Sciatic nerve (tissue), 2 donors: ENCODE measurements at regions not wholly inside any gene's neighbourhood (a gene's known extent, or its start where the extent isn't known, plus 50 kb on each side); places are given as distances from the start of the nearest gene placed in this dataset.
"Not testable (repeated sequence)": the region's sequence is repeated elsewhere in the genome, so short reads cannot be mapped to it uniquely, and the experiment has no call there.

Experiments used
- ATAC-seq: fragments of 200-7000 bp; cut with Tn5 transposase; one replicate; pipeline ENCODE4 v1.9.1; 2020; ENCODE audit warnings: mild to moderate bottlenecking, moderate library complexity
- DNase-seq: peaks from one replicate; pipeline ENCODE4 v3.0.0-alpha.2; 2020; ENCODE audit warnings: low spot score
- intact Hi-C: fragments of 100-400 bp; cut with DNase I; formaldehyde crosslinking; loops from one replicate; pipeline ENCODE4 v1.14.2; 2022
- donor health status: DM: no; HTN: no; CAD: no.
- donor health status: DM: no; HTN: no; CAD: no.

GRCh38 chr4:120005527-120005926 lies 61.1 kb downstream of the MAD2L1 start:
- DNase-seq (no peak), ATAC-seq (no peak)
- intact Hi-C loops: no loop called here

GRCh38 chr4:120005076-120005475 lies 61.6 kb downstream of the MAD2L1 start:
- no peak for DNase-seq
- intact Hi-C loops: no loop called here
- ATAC-seq: no peak

GRCh38 chr4:120004054-120004453 lies 62.6 kb downstream of the MAD2L1 start:
- ATAC-seq (no peak), DNase-seq (no peak)
- intact Hi-C loops: no loop called here

GRCh38 chr4:120003193-120003592 lies 63.5 kb downstream of the MAD2L1 start:
- ATAC-seq: no peak
- DNase-seq: no peak
- intact Hi-C loops: no loop called here

GRCh38 chr4:120001850-120002249 lies 64.8 kb downstream of the MAD2L1 start:
- intact Hi-C loops: no loop called here
- DNase-seq (no peak), ATAC-seq (no peak)

- intact Hi-C loops: no loop called here
- DNase-seq (no peak), ATAC-seq (no peak)
Observed at GRCh38 chr4:120000591-120001296, 65.9 kb downstream of the MAD2L1 start.

- ATAC-seq, intact Hi-C loops: not testable (repeated sequence)
Observed at GRCh38 chr4:119996024-119996423, 70.6 kb downstream of the MAD2L1 start.

GRCh38 chr4:119984996-119985395 lies 81.7 kb downstream of the MAD2L1 start:
- intact Hi-C loops: no loop called here
- no peak for DNase-seq
- ATAC-seq: peak; percentile 94

More at GRCh38 chr4:119996024-119996423, 70.6 kb downstream of the MAD2L1 start:
- not testable (repeated sequence) for DNase-seq

- ATAC-seq (no peak), DNase-seq (no peak)
- intact Hi-C loops: no loop called here
Observed at GRCh38 chr4:119982756-119983155, 83.9 kb downstream of the MAD2L1 start.

- intact Hi-C loops: no loop called here
Observed at GRCh38 chr4:119980456-119980855, 86.2 kb downstream of the MAD2L1 start.

GRCh38 chr4:119977076-119977940 lies 89.3 kb downstream of the MAD2L1 start:
- ATAC-seq: no peak
- intact Hi-C loops: no loop called here

More at GRCh38 chr4:119980456-119980855, 86.2 kb downstream of the MAD2L1 start:
- no peak for ATAC-seq
- DNase-seq: no peak

GRCh38 chr4:119971431-119972084 lies 95.1 kb downstream of the MAD2L1 start:
- DNase-seq (no peak), ATAC-seq (no peak)
- intact Hi-C loops: no loop called here

More at GRCh38 chr4:119977076-119977940, 89.3 kb downstream of the MAD2L1 start:
- no peak for DNase-seq

- intact Hi-C loops: no loop called here
- DNase-seq (no peak), ATAC-seq (no peak)
Observed at GRCh38 chr4:119962631-119963030, 104.0 kb downstream of the MAD2L1 start.

GRCh38 chr4:119958983-119959382 lies 107.7 kb downstream of the MAD2L1 start:
- DNase-seq: no peak
- ATAC-seq: no peak
- intact Hi-C loops: no loop called here

GRCh38 chr4:119955256-119955655 lies 111.4 kb downstream of the MAD2L1 start:
- DNase-seq (no peak), ATAC-seq (no peak)
- intact Hi-C loops: no loop called here

GRCh38 chr4:119954487-119954886 lies 112.2 kb downstream of the MAD2L1 start:
- intact Hi-C loops, ATAC-seq, DNase-seq: not testable (repeated sequence)

- intact Hi-C loops: no loop called here
- DNase-seq: no peak
- no peak for ATAC-seq
Observed at GRCh38 chr4:119946359-119946758, 120.3 kb downstream of the MAD2L1 start.

GRCh38 chr4:119942806-119943205 lies 123.8 kb downstream of the MAD2L1 start:
- ATAC-seq (no peak), DNase-seq (no peak)
- intact Hi-C loops: no loop called here

- DNase-seq: no peak
- intact Hi-C loops: no loop called here
- ATAC-seq: no peak
Observed at GRCh38 chr4:119940557-119940956, 126.1 kb downstream of the MAD2L1 start.
